ENCODE measurements at regions not wholly inside any gene's neighbourhood (a gene's known extent, or its start where the extent isn't known, plus 50 kb on each side); places are given as distances from the start of the nearest gene placed in this dataset.

GRCh38 chr7:41878309-41879295 is 175.7 kb upstream of the INHBA start:
- DNase-seq = no peak

GRCh38 chr7:41877118-41877517 is 174.2 kb upstream of the INHBA start:
- no peak for DNase-seq

DNA sequence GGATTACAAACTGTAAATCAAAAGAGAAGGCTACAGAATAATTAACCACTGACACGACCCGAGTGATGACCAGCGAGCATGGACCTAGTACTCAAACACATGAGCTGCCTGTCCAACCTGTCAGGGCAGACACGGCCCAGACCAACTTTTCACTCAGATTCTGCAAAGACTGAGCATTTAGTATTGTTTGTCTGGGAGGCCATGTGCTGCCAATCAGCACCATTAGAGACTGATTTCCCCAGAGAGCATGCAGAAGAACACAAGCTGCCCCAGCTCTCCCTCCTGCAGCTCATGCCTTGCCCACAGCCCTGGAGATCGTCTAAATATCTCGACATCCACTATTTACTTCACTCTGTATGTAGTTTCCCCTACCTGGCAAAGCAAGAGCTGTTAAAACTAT is 172.6 kb upstream of the INHBA start:
- no peak for DNase-seq

- no peak for DNase-seq
Observed at GRCh38 chr7:41874201-41874785, 171.4 kb upstream of the INHBA start.

DNA sequence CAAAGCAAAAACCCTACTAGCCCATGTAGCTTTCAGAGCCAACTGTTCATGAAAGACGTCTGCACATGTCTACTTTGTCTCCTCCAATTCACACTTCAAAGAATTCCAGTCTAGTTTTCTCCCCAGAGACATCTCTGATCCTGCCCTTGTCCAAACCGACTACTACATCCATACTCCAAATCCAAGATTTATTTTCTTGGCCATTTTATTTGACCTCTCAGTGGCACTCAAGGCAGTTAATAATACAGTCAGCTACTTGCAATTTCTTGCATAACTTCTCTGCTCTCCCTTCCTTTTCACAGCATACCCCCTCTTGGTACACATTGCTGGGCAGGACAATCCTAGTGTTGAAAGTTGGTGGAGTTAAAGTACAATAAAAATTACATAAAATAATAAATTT is 170.9 kb upstream of the INHBA start:
- no peak for DNase-seq

DNA sequence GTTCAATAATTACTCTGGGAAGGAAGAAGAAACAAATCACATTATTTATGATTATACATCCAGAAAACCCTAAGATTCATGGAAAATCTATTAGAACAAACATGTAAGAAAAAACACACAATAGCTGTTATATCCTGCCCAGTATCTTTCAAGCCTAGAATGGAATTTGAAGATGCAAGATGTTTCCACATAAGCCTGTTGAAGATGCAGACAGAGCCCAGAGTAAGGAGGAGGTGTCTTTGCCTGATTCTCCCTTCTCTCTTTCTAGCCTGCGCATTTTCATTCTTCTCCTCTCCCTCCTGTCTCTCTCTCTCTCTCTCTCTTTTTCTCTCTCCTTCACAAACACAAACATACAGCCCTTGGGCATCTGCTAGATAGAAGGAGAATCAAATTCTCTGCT is 170.1 kb upstream of the INHBA start:
- DNase-seq = no peak

- DNase-seq = no peak
Observed at GRCh38 chr7:41870461-41871138, 167.7 kb upstream of the INHBA start.

DNA sequence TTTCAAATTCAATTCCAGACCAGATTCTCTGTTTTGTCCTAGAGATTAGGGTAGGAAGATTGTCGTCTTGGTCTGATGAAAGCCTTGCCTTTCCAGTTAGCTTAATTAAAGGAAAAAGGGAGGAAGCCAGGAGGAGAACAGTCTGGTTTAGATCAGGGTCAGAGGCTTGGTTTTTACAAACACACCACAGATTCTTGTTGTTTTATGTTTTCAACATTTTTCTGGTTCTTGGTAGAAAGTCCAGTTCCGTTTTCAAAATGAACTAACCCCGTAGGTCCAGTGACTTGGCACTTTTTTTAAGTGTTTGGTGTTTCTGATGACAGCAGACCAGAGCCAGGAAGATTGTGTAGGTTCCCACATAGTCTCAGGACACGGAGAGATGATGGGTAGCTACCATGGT is 167.1 kb upstream of the INHBA start:
- no peak for DNase-seq

- DNase-seq = no peak
Observed at GRCh38 chr7:41869596-41869995, 166.7 kb upstream of the INHBA start.

DNA sequence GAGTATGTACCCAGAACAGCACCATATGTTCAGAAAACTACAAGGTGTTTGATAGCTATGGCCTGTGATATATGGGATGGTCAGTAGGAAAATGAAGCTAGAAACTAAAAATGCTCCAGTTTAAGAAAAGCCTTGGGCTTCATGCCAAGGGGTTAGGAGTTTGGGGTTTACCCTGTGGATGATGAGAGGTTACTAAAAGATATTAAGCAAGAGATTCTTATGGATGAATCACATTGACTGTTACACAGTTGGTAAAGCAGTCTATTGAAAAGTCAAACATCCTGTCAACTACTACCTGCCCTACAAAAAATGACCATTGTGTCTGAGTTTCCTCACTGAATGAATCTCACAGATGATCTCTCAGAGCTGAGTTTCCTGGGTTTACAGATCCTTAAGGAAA is 166.2 kb upstream of the INHBA start:
- no peak for DNase-seq

GRCh38 chr7:41867639-41868280 is 164.9 kb upstream of the INHBA start:
- DNase-seq = no peak

GRCh38 chr7:41862261-41862660 is 159.4 kb upstream of the INHBA start:
- no peak for DNase-seq

DNA sequence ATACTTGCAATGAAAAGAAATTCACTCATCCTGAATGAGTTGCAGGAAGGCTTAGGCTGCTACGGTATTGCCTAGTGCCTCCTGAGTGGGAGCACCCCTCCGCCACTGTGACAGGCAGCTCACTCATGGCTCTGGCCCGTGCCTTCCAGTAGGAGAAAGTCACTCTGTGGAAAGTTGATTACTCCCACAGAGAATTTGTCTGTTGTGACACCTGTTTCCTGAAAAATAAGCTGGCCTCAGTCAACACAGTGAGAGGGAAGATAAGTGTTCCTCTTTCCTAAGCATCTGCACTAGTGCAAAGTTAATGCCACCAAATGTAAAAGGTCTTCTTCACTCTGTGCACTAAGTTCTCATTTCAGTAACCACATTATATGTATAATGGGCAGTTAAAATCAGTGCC is 158.8 kb upstream of the INHBA start:
- DNase-seq = no peak

- no peak for DNase-seq
Observed at GRCh38 chr7:41858201-41858600, 155.3 kb upstream of the INHBA start.

DNA sequence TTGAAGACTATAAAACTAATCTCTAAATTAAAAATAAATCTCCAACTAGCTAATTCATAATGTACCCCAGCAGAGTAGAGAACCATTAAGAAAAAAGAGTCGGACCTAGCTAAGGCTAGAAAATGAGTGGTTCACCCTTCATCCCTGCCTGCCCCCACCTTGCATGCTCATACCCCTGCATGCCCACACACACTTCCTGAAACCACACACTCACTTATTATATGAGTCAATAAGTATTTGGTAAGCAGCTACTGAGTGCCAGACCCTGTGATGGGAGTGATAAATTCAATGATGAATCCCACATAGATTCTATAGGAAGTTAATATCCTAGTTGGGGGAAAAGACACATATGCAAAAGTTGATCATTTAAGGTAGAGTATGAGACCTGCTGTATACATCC is 152.9 kb upstream of the INHBA start:
- DNase-seq = no peak

GRCh38 chr7:41847606-41848005 is 144.7 kb upstream of the INHBA start:
- DNase-seq = no peak

GRCh38 chr7:41847151-41847550 is 144.3 kb upstream of the INHBA start:
- no peak for DNase-seq

DNA sequence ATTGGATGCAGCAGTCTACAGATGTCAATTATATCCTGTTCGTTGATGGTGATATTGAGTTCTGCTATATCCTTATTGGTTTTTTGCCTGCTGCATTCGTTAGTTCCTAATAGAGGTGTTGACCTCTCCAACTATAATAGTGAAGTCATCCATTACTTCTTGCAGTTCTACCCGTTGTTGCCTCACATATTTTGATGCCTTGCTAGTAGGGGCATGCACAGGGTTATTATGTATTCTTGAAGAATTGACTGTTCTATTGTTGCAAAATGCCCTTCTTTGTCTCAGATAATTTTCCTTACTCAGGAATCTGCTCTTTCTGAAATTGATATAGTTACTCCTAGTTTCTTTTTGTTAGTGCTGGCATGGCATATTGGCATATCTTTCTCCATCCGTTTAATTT is 140.1 kb upstream of the INHBA start:
- no peak for DNase-seq

GRCh38 chr7:41837916-41838315 is 135.0 kb upstream of the INHBA start:
- no peak for DNase-seq

GRCh38 chr7:41835976-41836530 is 133.2 kb upstream of the INHBA start:
- DNase-seq = no peak

DNA sequence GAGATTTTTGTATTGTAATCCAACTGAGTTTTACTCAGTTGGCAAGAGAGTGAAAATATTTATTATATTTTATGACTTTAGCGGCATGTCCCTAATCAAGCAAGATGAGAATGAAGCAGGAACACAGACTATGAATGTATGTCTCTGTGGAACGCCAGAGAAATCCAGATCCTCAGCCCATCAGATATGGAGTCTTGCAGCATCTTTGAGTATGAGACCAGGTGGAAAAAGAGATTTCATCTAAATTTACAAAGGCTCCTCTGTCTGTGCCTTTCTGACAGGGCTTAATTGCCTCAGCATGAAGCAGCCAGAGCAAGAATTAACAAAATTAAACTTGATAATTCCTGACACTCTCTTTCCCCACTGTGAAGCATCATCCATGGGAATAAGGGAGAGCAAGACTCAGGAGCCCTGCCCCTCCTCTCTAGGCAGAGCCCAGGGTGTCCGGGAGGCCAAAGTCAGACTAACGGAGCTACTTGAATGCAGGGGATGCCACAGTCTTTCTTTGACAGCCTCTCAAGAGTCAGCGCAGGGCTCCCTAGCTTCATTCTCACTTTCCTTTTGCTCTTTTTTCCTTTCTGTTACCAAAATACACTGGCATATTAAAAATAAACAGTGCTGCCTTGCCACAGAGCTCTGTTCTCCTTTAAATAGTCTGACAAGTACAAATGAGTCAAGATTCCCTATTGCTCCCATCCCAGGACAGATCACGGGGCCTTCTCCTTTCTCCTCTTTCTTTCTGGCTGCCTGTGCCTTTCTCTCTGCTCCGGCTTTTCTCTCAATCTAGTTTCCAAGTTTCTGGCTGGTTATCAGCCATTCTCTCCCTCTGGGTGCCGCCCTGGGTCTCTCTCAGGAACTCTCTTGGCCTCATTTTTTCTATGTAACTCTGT is 132.2 kb upstream of the INHBA start:
- no peak for DNase-seq

GRCh38 chr7:41832941-41833340 is 130.1 kb upstream of the INHBA start:
- no peak for DNase-seq

Data from femur (tissue), 1 donor.